ENCODE measurements at regions not wholly inside any gene's neighbourhood (a gene's known extent, or its start where the extent isn't known, plus 50 kb on each side); places are given as distances from the start of the nearest gene placed in this dataset.

DNA sequence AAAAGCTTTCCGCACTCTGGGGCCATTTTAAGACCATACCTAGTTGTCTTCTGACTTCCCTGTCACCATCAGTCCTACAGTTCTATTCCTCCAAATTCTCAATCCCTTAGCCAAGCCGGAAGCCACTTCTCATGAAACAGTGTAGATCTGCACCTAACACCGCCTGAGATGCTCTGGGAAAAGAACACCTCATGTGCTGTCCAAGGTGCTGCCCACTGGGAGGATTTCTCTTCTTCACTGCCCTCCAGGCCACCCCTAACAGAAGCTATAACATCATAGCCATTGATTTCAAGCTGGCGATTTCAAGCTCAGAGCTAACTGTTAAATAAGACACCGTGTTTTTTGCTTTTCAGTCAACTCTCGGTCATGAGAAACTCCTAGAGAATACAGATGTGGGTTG is 559.3 kb downstream of the CCDC171 start:
- in situ Hi-C loops (cut with MboI): no loop called here
- no TSS peak for BruUV-seq (replicated peaks)
- TF ChIP-seq ZNF311 (CRISPR knock-in tag; IDR thresholded peaks at IDR 0.05) (no peak), ZNF586 (CRISPR knock-in tag; conservative IDR thresholded peaks at IDR 0.05) (no peak), TEAD2 (tag; IDR thresholded peaks at IDR 0.05) (no peak), PURB (CRISPR knock-in tag; IDR thresholded peaks at IDR 0.05; ENCODE audit: low read depth) (no peak), SMAD2 (IDR thresholded peaks at IDR 0.05; ENCODE audit: low read depth, low read length) (no peak), DIDO1 (tag; IDR thresholded peaks at IDR 0.05; ENCODE audit: low read depth) (no peak), ZC3H11A (IDR thresholded peaks at IDR 0.05; ENCODE audit: low read depth, low read length) (no peak), MYNN (IDR thresholded peaks at IDR 0.05) (no peak), MYNN (CRISPR knock-in tag; IDR thresholded peaks at IDR 0.05) (no peak), SMAD3 (CRISPR knock-in tag; conservative IDR thresholded peaks at IDR 0.05) (no peak), ZNF324 (CRISPR knock-in tag; IDR thresholded peaks at IDR 0.05) (no peak), MCM3 (IDR thresholded peaks at IDR 0.05) (no peak), ZNF699 (CRISPR knock-in tag; IDR thresholded peaks at IDR 0.05; ENCODE audit: insufficient replicate concordance) (no peak)
- TF ChIP-seq, protein P1, sequence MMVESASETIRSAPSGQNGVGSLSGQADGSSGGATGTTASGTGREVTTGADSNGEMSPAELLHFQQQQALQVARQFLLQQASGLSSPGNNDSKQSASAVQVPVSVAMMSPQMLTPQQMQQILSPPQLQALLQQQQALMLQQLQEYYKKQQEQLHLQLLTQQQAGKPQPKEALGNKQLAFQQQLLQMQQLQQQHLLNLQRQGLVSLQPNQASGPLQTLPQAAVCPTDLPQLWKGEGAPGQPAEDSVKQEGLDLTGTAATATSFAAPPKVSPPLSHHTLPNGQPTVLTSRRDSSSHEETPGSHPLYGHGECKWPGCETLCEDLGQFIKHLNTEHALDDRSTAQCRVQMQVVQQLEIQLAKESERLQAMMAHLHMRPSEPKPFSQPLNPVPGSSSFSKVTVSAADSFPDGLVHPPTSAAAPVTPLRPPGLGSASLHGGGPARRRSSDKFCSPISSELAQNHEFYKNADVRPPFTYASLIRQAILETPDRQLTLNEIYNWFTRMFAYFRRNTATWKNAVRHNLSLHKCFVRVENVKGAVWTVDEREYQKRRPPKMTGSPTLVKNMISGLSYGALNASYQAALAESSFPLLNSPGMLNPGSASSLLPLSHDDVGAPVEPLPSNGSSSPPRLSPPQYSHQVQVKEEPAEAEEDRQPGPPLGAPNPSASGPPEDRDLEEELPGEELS (CRISPR knock-in tag; IDR thresholded peaks at IDR 0.05; ENCODE audit: borderline replicate concordance): no peak
- TF ChIP-seq, protein P2, sequence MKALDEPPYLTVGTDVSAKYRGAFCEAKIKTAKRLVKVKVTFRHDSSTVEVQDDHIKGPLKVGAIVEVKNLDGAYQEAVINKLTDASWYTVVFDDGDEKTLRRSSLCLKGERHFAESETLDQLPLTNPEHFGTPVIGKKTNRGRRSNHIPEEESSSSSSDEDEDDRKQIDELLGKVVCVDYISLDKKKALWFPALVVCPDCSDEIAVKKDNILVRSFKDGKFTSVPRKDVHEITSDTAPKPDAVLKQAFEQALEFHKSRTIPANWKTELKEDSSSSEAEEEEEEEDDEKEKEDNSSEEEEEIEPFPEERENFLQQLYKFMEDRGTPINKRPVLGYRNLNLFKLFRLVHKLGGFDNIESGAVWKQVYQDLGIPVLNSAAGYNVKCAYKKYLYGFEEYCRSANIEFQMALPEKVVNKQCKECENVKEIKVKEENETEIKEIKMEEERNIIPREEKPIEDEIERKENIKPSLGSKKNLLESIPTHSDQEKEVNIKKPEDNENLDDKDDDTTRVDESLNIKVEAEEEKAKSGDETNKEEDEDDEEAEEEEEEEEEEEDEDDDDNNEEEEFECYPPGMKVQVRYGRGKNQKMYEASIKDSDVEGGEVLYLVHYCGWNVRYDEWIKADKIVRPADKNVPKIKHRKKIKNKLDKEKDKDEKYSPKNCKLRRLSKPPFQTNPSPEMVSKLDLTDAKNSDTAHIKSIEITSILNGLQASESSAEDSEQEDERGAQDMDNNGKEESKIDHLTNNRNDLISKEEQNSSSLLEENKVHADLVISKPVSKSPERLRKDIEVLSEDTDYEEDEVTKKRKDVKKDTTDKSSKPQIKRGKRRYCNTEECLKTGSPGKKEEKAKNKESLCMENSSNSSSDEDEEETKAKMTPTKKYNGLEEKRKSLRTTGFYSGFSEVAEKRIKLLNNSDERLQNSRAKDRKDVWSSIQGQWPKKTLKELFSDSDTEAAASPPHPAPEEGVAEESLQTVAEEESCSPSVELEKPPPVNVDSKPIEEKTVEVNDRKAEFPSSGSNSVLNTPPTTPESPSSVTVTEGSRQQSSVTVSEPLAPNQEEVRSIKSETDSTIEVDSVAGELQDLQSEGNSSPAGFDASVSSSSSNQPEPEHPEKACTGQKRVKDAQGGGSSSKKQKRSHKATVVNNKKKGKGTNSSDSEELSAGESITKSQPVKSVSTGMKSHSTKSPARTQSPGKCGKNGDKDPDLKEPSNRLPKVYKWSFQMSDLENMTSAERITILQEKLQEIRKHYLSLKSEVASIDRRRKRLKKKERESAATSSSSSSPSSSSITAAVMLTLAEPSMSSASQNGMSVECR (CRISPR knock-in tag; IDR thresholded peaks at IDR 0.05): no peak
- TF ChIP-seq, protein P3, sequence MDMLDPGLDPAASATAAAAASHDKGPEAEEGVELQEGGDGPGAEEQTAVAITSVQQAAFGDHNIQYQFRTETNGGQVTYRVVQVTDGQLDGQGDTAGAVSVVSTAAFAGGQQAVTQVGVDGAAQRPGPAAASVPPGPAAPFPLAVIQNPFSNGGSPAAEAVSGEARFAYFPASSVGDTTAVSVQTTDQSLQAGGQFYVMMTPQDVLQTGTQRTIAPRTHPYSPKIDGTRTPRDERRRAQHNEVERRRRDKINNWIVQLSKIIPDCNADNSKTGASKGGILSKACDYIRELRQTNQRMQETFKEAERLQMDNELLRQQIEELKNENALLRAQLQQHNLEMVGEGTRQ (CRISPR knock-in tag; IDR thresholded peaks at IDR 0.05): no peak
- TF ChIP-seq, protein P4, sequence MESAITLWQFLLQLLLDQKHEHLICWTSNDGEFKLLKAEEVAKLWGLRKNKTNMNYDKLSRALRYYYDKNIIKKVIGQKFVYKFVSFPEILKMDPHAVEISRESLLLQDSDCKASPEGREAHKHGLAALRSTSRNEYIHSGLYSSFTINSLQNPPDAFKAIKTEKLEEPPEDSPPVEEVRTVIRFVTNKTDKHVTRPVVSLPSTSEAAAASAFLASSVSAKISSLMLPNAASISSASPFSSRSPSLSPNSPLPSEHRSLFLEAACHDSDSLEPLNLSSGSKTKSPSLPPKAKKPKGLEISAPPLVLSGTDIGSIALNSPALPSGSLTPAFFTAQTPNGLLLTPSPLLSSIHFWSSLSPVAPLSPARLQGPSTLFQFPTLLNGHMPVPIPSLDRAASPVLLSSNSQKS (CRISPR knock-in tag; IDR thresholded peaks at IDR 0.05): no peak

More for the DNA sequence above, 559.3 kb downstream of the CCDC171 start:
- CTCF ChIA-PET (ENCODE audit: low intra/inter-chr PET ratio): no interaction called here
- POLR2A ChIA-PET: no interaction called here
- H3K36me3 ChIP-seq (ENCODE audit: control insufficient read depth, insufficient read depth, low read length): no peaks in the 10 kb centered on the region
- no peak overlapping the region for H2AFZ ChIP-seq (ENCODE audit: low read depth, low read length)
- no peak overlapping the region for H3K27ac ChIP-seq (ENCODE audit: extremely low read depth, low read depth, low read length)
- WGBS (ENCODE audit: insufficient coverage, low coverage, missing lambda C conversion rate): 0% methylated on average over 6 of the region's 6 CpGs
- ATAC-seq (no peak), FAIRE-seq (no peak), DNase-seq (ENCODE audit: extremely low read depth in 1 of 4, low spot score in 3 of 4) (no peak)
- H3K4me3 ChIP-seq: no peak overlapping the region
- H3K4me1 ChIP-seq (replicated peaks in 1 of 2; ENCODE audit: control insufficient read depth in 2 of 2, insufficient read depth in 2 of 2, low read length in 2 of 2): no peaks in the 10 kb centered on the region
- H4K20me1 ChIP-seq (replicated peaks; ENCODE audit: control insufficient read depth, insufficient read depth, low read length): no peaks in the 10 kb centered on the region
- H3K27me3 ChIP-seq (ENCODE audit: control insufficient read depth in 2 of 2, insufficient read depth in 2 of 2, low read length in 2 of 2): no peaks in the 10 kb centered on the region
- H3K79me2 ChIP-seq (ENCODE audit: control insufficient read depth, insufficient read depth, low read length): no peaks in the 10 kb centered on the region
- no peaks in the 10 kb centered on the region for H3K9me1 ChIP-seq (ENCODE audit: control insufficient read depth, insufficient read depth, low read length)
- intact Hi-C loops (cut with micrococcal nuclease): no loop called here
- H3K4me2 ChIP-seq (ENCODE audit: insufficient read depth, low read length): no peak overlapping the region
- no peaks in the 10 kb centered on the region for H3K9me3 ChIP-seq (replicated peaks; ENCODE audit: control insufficient read depth, insufficient read depth, low read depth, low read length)
- no peak overlapping the region for H3K9ac ChIP-seq (ENCODE audit: insufficient read depth in 1 of 2, low read depth in 2 of 2, low read length in 2 of 2)

All from K562 (cell line).